Activated CD8-positive, alpha-beta memory T cell treated with anti-CD3 and anti-CD28 coated beads, Interleukin-2, amount 50 U/mL, for 48 hours (primary cell): ENCODE measurements at regions not wholly inside any gene's neighbourhood (a gene's known extent, or its start where the extent isn't known, plus 50 kb on each side); places are given as distances from the start of the nearest gene placed in this dataset.
"Not testable (repeated sequence)": the region's sequence is repeated elsewhere in the genome, so short reads cannot be mapped to it uniquely, and the experiment has no call there.

Experiments
- DNase-seq: peaks from one replicate; pipeline ENCODE4 v3.0.0-alpha.2; 2020

GRCh38 chr2:217361483-217361880 is 501.6 kb upstream of the TNP1 start:
- DNase-seq, result no peak

- no peak for DNase-seq
Measured at GRCh38 chr2:217360781-217361482, 501.1 kb upstream of the TNP1 start.

GRCh38 chr2:217360111-217360510 is 500.2 kb upstream of the TNP1 start:
- DNase-seq, result no peak

DNA sequence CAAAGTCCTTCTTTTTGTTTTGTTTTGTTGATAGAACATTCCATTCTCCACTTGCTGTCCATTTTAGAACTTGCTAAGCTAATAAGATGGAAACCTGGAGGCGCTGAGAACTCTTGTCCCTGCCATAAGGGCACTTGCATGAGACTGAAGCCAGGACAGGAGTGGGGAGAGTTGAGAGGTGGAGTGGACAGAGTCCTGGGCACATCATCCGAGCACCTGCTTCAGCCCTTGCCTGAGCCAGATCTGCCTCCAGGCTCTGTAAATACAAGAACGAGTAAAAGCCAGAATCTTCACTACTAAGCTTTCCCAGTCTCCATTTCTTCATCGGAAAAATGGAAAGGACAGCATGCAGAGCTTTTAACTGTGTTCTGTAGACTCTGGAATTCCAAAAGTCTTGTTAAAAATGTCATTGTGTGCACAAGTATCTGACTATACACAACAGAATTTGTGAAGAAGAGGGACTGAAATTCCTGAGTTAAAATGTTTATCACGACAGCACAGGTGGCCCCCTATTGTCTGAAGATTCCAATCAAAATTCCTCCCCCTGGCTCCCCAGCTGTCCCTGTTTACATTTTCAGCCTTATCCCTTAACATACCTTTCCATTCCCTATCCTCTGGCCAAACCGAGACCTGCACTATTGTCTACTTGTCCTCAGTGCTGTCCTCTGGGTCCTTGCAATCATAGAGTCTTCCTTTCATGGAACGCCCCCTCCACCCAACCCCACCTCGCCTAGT is 498.2 kb upstream of the TNP1 start:
- no peak for DNase-seq

DNA sequence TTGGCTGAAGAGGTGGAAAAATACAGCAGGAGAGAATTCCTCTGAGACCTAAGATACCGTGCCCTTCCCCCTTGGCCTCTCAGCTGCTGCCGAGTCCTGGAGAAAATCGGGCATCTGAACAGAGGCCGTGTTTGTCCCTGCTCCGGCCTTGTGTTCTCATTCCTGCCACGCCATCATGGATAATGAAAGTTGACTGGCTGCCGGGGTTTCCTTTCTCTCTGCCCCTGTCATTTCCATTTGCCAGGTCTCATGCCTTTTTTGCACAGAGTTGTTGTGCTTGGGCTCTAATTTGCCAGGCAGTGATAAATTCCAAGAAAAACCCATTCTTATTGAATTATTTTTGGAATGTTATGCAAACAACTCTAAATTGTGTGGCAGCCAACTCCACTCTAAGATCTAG is 496.9 kb upstream of the TNP1 start:
- DNase-seq, result no peak

GRCh38 chr2:217356142-217356541 is 496.3 kb upstream of the TNP1 start:
- DNase-seq, result no peak

DNA sequence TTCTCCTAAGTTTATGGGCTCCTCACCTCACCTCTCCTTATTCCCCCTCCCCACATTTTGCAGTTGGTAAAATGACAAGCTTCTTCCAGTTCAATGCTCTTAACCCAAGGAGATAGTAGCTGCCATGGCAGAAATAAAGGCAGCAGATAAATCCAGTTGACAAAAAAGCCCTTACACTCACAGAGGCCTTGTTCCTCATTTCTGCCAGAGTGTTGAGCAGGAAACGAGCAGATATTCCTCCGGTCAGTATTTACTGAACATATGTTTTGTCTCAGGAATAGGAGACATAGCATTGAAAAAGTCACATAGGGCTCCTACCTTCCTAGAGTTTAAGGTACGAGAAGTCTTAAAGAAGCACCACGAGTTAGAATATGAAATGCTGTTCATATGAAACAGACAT is 493.7 kb upstream of the TNP1 start:
- no peak for DNase-seq

GRCh38 chr2:217351378-217351777 is 491.5 kb upstream of the TNP1 start:
- DNase-seq, result no peak

- no peak for DNase-seq
Measured at GRCh38 chr2:217349251-217349650, 489.4 kb upstream of the TNP1 start.

DNA sequence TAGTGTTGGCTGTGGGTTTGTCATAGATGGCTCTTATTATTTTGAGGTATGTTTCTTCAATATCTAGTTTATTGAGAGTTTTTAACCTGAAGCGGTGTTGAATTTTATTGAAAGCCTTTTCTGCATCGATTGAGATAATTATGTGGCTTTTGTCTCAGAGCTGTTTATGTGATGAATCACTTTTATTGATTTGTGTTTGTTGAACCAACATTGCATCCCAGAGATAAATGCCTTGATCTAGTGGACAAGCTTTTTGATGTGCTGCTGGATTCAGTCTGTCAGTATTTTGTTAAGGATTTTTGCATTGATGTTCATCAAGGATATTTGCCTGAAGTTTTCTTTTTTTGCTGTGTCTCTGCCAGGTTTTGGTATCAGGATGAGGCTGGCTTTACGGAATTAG is 487.8 kb upstream of the TNP1 start:
- not testable (repeated sequence) for DNase-seq

GRCh38 chr2:217346043-217346442 is 486.2 kb upstream of the TNP1 start:
- DNase-seq, result not testable (repeated sequence)

DNA sequence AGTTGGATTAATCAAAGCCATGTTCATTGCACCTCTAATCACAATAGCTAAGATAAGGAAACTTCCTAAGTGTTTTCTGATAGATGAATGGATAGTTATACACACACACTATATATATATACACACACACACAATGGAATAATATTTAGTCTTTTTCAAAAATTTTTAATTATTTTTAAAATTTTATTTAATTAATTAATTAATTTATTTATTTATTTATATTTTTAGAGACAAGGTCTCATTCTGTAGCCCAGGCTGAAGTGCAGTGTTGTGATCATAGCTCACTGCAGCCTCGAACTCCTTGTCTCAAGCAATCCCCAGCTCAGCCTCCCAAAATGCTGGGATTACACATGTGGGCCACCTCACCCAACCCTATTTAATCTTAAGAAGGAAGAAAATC is 481.0 kb upstream of the TNP1 start:
- DNase-seq, result no peak

- DNase-seq, result no peak
Measured at GRCh38 chr2:217340176-217340575, 480.3 kb upstream of the TNP1 start.

DNA sequence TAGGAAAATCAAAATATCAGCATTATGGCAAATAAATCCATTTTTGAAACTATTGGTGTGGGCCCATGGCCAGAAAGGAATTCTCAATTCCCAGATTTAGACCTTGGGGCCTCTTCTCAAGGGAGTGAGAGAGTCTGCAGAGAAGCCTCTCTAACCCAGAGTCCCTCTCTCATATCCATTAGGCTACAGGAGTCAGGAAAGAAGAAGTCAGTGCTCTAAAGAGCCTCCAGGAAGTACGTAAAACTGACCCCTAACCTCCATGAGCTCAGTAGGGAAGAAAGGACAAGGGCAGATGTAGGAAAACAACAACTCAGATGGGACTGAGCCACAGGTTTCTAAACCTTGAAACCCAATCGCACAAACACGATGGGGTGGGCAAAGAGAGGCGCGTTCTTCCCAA is 479.9 kb upstream of the TNP1 start:
- no peak for DNase-seq

GRCh38 chr2:217338306-217338916 is 478.5 kb upstream of the TNP1 start:
- no peak for DNase-seq

DNA sequence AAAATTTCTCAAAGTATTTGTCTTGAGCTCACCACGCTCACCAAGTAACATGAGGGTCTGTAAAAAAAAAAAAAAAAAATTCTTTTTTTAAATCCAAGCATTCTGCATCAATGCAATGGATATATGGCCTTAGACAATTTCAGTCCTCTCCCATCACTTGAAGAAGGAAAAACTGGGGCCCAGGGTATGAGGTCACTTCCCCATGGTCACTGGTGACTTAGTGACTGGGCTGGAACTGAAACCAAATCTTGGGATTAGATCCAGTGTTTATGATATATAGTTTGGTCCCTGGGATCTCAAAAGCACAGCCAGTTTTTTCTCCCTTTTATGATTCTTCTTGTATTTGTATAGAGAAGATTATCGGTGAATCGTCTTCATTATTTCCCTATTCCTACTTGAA is 477.9 kb upstream of the TNP1 start:
- DNase-seq, result no peak

GRCh38 chr2:217336694-217337093 is 476.8 kb upstream of the TNP1 start:
- no peak for DNase-seq

DNA sequence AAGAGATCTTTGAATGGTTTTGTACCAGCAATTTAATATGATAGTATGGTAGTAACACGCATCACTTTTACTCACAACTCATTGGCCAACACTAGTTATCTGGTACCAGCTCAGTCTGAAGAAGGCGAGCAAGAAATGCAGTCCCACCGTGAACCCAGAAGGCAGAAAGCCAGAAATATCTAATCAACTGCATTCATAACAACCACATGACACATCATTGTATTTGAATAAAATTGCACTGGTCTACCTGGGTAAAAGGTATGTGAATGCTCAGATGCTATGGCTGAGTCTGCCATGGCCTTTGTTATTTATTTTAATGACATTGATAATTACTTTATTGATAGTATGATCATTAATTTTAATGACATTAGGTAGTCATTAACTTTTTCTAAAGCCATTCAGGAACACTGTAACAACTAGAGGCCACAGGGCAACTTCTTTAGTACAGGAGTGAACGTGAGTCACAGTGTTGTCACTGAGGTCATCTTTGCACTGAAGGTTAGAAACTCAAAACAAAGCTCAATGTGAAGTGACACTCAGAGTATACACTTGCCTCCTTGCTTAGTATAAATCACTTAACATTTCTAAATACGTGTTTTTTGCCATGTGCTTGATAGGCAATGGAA is 475.6 kb upstream of the TNP1 start:
- DNase-seq, result no peak

DNA sequence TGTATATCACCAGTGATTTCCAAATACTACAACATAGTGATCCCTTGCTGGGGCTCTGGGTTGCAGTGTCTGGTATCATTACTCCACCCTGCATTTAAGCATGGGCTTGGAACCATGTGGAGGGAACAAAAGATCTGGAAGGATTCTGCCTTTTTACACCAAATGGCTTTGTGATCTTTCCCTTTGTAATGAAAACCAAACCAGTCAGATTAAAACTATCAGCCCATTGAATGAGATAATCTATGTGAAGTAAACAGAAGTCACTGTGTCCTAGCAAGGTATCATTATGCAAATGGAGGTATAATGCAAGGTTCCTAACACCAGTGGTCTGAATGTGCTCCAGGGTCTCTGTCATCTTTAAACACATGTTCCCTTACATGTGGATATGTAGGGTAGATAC is 474.7 kb upstream of the TNP1 start:
- DNase-seq, result no peak

DNA sequence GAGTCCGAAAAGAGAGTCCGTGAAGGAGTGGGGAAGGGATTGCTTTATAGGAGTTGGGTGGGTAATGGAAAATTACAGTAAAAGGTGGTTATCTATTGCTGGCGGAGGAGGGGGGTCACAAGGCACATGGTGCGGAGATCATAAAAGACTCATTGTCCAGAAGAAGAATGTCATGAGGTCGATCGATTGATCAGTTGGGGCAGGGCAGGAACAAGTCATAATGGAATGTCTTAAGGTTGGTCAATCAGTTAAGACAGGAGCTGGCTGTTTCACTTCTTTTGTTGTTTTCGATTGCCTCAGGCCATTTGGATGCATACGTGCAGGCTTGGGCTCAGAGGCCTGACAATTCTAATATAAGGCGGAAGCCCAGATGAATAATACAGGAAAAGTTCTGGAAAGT is 473.0 kb upstream of the TNP1 start:
- no peak for DNase-seq

GRCh38 chr2:217332417-217332791 is 472.5 kb upstream of the TNP1 start:
- DNase-seq, result no peak

DNA sequence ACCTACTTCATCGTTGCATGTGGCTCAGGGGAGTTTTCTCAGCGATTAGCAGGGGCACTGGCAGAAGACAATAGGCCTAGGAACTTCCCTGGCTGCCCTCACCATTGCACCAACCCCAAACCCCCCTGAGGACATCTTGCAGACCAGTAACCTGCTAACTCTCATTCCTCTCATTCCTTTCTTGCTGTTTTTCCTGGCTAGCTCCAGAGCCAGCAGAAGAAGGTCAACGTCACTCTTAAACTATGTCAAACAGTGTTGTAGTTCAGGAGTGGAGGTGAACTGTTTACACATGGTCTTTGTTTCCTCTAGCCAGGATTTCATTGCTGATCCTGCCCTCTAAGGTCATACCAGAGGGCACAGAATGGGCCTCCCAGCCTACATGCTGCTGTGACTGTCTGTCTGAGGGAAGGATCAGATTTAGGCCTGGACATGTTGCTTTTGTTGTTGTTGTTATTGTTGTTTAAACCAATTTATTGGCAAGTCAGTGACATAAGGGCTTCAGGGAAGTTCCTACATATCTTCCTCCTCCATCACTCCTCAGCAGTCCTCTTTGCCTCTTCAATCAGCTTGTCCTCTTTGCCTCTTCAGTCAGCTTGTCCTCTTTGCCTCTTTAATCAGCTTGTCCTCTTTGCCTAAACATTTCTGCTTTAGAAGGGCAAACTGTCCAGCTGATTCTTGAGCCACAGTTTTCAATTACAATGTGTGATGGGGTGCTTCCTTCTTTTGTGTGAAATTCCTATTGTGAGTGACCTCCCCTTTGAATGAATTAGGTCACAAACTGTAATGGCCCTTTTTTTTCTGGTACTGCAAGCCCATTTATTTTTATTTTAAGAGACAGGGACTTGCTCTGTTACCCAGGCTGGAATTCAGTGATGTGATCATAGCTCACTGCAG is 471.9 kb upstream of the TNP1 start:
- DNase-seq, result no peak

GRCh38 chr2:217330647-217331046 is 470.8 kb upstream of the TNP1 start:
- DNase-seq, result no peak
